ENCODE measurements at regions not wholly inside any gene's neighbourhood (a gene's known extent, or its start where the extent isn't known, plus 50 kb on each side); places are given as distances from the start of the nearest gene placed in this dataset.

GRCh38 chr9:116039312-116039711 is 114.3 kb upstream of the PAPPA start:
- no peaks in the 10 kb centered on the region for H3K36me3 ChIP-seq
- intact Hi-C loops (cut with DNase I): no loop called here
- no peaks in the 10 kb centered on the region for H3K9me3 ChIP-seq
- H3K4me3 ChIP-seq: no peak overlapping the region
- H3K27ac ChIP-seq: no peak overlapping the region
- H3K4me1 ChIP-seq (ENCODE audit: insufficient read depth): no peaks in the 10 kb centered on the region
- H3K27me3 ChIP-seq: no peaks in the 10 kb centered on the region
- DNase-seq: no peak
- WGBS, 3 donors: 78 to 82% (median 81%) methylated on average over 1 of the region's 1 CpG
- TF ChIP-seq, protein P1, sequence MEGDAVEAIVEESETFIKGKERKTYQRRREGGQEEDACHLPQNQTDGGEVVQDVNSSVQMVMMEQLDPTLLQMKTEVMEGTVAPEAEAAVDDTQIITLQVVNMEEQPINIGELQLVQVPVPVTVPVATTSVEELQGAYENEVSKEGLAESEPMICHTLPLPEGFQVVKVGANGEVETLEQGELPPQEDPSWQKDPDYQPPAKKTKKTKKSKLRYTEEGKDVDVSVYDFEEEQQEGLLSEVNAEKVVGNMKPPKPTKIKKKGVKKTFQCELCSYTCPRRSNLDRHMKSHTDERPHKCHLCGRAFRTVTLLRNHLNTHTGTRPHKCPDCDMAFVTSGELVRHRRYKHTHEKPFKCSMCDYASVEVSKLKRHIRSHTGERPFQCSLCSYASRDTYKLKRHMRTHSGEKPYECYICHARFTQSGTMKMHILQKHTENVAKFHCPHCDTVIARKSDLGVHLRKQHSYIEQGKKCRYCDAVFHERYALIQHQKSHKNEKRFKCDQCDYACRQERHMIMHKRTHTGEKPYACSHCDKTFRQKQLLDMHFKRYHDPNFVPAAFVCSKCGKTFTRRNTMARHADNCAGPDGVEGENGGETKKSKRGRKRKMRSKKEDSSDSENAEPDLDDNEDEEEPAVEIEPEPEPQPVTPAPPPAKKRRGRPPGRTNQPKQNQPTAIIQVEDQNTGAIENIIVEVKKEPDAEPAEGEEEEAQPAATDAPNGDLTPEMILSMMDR (IDR thresholded peaks at IDR 0.05): no peak
- TF ChIP-seq POLR2A (IDR thresholded peaks at IDR 0.05) (no peak), EP300 (IDR thresholded peaks at IDR 0.05) (no peak)

GRCh38 chr9:116039893-116040292 is 113.7 kb upstream of the PAPPA start:
- H3K27me3 ChIP-seq: no peaks in the 10 kb centered on the region
- H3K9me3 ChIP-seq: no peaks in the 10 kb centered on the region
- no peaks in the 10 kb centered on the region for H3K4me1 ChIP-seq (ENCODE audit: insufficient read depth)
- H3K36me3 ChIP-seq: no peaks in the 10 kb centered on the region
- DNase-seq: no peak
- TF ChIP-seq, protein P1 (IDR thresholded peaks at IDR 0.05): no peak
- TF ChIP-seq POLR2A (IDR thresholded peaks at IDR 0.05) (no peak), EP300 (IDR thresholded peaks at IDR 0.05) (no peak)
- intact Hi-C loops (cut with DNase I): no loop called here
- no peak overlapping the region for H3K27ac ChIP-seq
- H3K4me3 ChIP-seq: no peak overlapping the region

DNA sequence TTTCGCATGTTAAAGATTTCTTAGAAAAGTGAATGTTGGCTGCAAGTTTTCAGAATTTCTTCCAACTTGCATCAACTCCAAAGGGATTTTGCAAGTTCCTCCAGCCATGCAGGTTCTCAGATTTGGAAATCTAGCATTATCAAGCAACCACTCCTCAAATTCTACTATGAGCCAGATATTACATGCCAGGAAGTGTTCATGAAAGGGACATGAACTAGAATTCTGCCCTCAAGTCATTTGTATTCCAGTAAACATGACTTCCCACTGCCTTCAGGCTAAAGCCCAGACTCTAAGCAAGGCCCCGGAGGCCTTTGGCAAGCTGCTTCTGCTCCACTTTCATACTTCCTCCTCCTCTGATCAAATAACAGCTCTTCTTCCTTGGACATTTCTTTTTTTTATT is 111.3 kb upstream of the PAPPA start:
- no peaks in the 10 kb centered on the region for H3K9me3 ChIP-seq
- no peaks in the 10 kb centered on the region for H3K36me3 ChIP-seq
- 73 to 80% (median 74%) methylated on average over 2 of the region's 2 CpGs for WGBS, 3 donors
- intact Hi-C loops (cut with DNase I): no loop called here
- no peak for DNase-seq
- no peaks in the 10 kb centered on the region for H3K4me1 ChIP-seq (ENCODE audit: insufficient read depth)
- H3K27me3 ChIP-seq: no peaks in the 10 kb centered on the region
- TF ChIP-seq POLR2A (IDR thresholded peaks at IDR 0.05) (no peak), EP300 (IDR thresholded peaks at IDR 0.05) (no peak)
- TF ChIP-seq, protein P1 (IDR thresholded peaks at IDR 0.05): no peak
- no peak overlapping the region for H3K27ac ChIP-seq
- no peak overlapping the region for H3K4me3 ChIP-seq

- DNase-seq: no peak
- Histone ChIP-seq H3K27ac (no peak overlapping the region), H3K36me3 (no peaks in the 10 kb centered on the region), H3K9me3 (no peaks in the 10 kb centered on the region), H3K27me3 (no peaks in the 10 kb centered on the region), H3K4me3 (no peak overlapping the region), H3K4me1 (ENCODE audit: insufficient read depth) (no peaks in the 10 kb centered on the region)
- WGBS, 3 donors: 94 to 100% (median 95%) methylated on average over 2 of the region's 2 CpGs
- TF ChIP-seq EP300 (IDR thresholded peaks at IDR 0.05) (no peak), POLR2A (IDR thresholded peaks at IDR 0.05) (no peak)
- TF ChIP-seq, protein P1 (IDR thresholded peaks at IDR 0.05): no peak
- intact Hi-C loops (cut with DNase I): no loop called here
Observed at GRCh38 chr9:116045083-116045482, 108.5 kb upstream of the PAPPA start.

DNA sequence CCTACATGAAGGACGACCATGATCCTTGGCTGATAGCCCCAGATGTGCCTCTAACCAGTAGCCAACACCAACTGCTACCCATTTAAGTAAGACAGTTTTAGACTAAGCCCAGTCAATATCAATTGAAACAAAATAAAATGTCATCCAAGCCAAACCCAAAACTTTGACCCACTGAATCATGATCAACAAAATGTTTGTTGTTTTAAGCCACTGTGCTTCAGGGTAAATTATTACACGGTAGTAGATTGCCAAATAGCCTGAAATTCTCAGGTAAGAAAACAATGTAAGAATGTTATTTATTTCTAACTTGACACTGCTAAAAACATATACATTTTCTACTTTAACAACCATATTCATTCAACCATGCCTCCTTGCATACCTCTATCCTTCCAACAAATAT is 105.5 kb upstream of the PAPPA start:
- Histone ChIP-seq H3K36me3 (no peaks in the 10 kb centered on the region), H3K27me3 (no peaks in the 10 kb centered on the region), H3K9me3 (no peaks in the 10 kb centered on the region), H3K4me3 (no peak overlapping the region), H3K27ac (no peak overlapping the region), H3K4me1 (ENCODE audit: insufficient read depth) (no peaks in the 10 kb centered on the region)
- 63 to 74% (median 69%) methylated on average over 2 of the region's 2 CpGs for WGBS, 3 donors
- intact Hi-C loops (cut with DNase I): no loop called here
- no peak for DNase-seq
- TF ChIP-seq EP300 (IDR thresholded peaks at IDR 0.05) (no peak), POLR2A (IDR thresholded peaks at IDR 0.05) (no peak)
- TF ChIP-seq, protein P1 (IDR thresholded peaks at IDR 0.05): no peak
